Heart right ventricle (tissue), 16 donors: ENCODE measurements at regions not wholly inside any gene's neighbourhood (a gene's known extent, or its start where the extent isn't known, plus 50 kb on each side); places are given as distances from the start of the nearest gene placed in this dataset.

Experiments
- ATAC-seq, 8 donors: fragments of 200-7000 bp; cut with Tn5 transposase; one replicate each; pipeline ENCODE4 v1.9.1; 2020; ENCODE audit warnings: mild to moderate bottlenecking in 8 of 8, moderate library complexity in 8 of 8, moderate number of reproducible peaks in 1 of 8
- DNase-seq, 2 donors: peaks; one replicate each; pipeline ENCODE4 v3.0.0-alpha.2; 2020
- H3K27ac ChIP-seq, 10 donors: fragments of 200-600 bp; sonication (generic) in 2 of 10; one replicate each; pipeline versions ENCODE4 v1.5.0 to v1.8.0; 2020 to 2022; ENCODE audit warnings: mild to moderate bottlenecking in 3 of 10
- H3K27me3 ChIP-seq, 7 donors: fragments of 200-600 bp; one replicate each; pipeline ENCODE4 v1.8.0; 2021 to 2022; ENCODE audit warnings: mild to moderate bottlenecking in 2 of 7
- H3K36me3 ChIP-seq, 9 donors: fragments of 200-600 bp; sonication (generic) in 1 of 9; one replicate each; pipeline versions ENCODE4 v1.5.0 to v1.8.0; 2020 to 2022; ENCODE audit warnings: mild to moderate bottlenecking in 2 of 9
- H3K4me1 ChIP-seq, 9 donors: fragments of 200-600 bp; sonication (generic) in 1 of 9; one replicate each; pipeline versions ENCODE4 v1.5.0 to v1.8.0; 2020 to 2022; ENCODE audit warnings: mild to moderate bottlenecking in 4 of 9
- H3K4me3 ChIP-seq, 10 donors: fragments of 200-600 bp; sonication (generic) in 2 of 10; one replicate each; pipeline versions ENCODE4 v1.5.0 to v1.8.0; 2020 to 2022; ENCODE audit warnings: mild to moderate bottlenecking in 7 of 10, moderate library complexity in 2 of 10
- H3K9me3 ChIP-seq, 11 donors: fragments of 200-600 bp in 10 of 11; sonication (generic) in 2 of 11; one replicate each; pipeline versions ENCODE4 v1.5.0 to v1.8.0; 2013 to 2022; ENCODE audit warnings: mild to moderate bottlenecking in 2 of 11, control low read depth in 1 of 11, moderate library complexity in 1 of 11
- WGBS, 2 donors: extraction: QIAGEN DNeasy Blood & Tissue Kit; methylation state at CpG; one replicate each; pipeline ENCODE4 v1.1.7; 2013; ENCODE audit warnings: inconsistent platforms in 1 of 2; 5-methylcytosine and 5-hydroxymethylcytosine counted together
- intact Hi-C, 10 donors: fragments of 100-400 bp; cut with DNase I; formaldehyde crosslinking; loops; one replicate each; pipeline versions ENCODE4 v1.11.1 to v1.14.2; 2022
- TF ChIP-seq, protein P1 (sequence below), 9 donors: fragments of 200-600 bp; sonication (generic) in 2 of 9; IDR thresholded peaks; one replicate each; pipeline versions ENCODE4 v1.5.0 to v1.8.0; 2021 to 2022; ENCODE audit warnings: antibody characterized with exemption in 9 of 9, mild to moderate bottlenecking in 5 of 9, moderate library complexity in 1 of 9
- donor health status: Arrhythmogenic right ventricular cardiomyopathy.
- donor health status: ischemic (EF 13 %, LVEDD 7.1; RV severe dilation, severe dysfunction).
- donor health status: healthy with polysubstance abuse.
- donor health status: DM: no; HTN: yes; CAD: no.
- donor health status: DM: no; HTN: no; CAD: no.
- donor health status: ischemic (EF 25% LVEDD 6.9; RV normal size, moderate dysfunction).
- donor health status: ischemic (EF 25% LVEDD 5.7; RV mildly dilated, moderate dysfunction).
- donor health status: healthy.
- donor health status: DM: yes; HTN: yes; CAD: no.
- donor health status: Ischemic cardiomyopathy.
- donor health status: ischemic (EF 35%, LVEDD 5.7; RV mildly dilated, moderate dysfunction).
- donor health status: nonischemic (EF 11% LVEDD 7.7; RV severe dilation, severe dysfunction).
- donor health status: DM: yes; HTN: yes; CAD: no.
- donor health status: PGD.
- donor health status: ischemic (EF 29% LVEDD 5.4; RV normal size, mild dysfunction).
- donor health status: nonischemic (EF 23%, LVEDD 6.1; RV moderate dilation, normal function).

DNA sequence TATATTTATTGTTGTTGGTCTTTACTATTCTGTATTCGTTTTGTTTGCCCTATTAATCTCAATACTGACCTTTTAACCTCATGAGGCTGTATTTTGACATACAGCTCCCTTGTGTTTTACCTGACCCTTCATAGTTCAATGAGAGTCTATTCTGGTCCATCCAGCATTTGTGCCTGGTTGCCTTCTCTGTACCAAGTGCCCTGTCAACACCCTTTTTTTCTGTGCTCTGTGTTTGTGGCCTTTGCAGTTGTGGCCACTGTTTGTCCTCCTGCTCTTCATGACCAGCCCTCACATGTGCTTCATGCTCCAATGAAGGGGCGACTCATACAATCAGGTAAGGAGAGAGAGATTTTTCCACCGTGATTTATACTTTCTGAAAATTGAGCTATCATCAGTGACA, 368.2 kb downstream of the IL20RB start:
- WGBS, 2 donors = 26 to 40% methylated on average over 3 of the region's 3 CpGs
- no peak for DNase-seq
- no peaks in the 10 kb centered on the region for H3K4me1 ChIP-seq
- no peak overlapping the region for H3K27ac ChIP-seq
- H3K4me3 ChIP-seq = no peak overlapping the region
- intact Hi-C loops = loop anchor here in 1 of 10 donors (2.0 kb wide), 1 partner anchor 55 kb away; no protein-coding TSS in a partner anchor
- peak in 1 of 8 donors; percentile 62 for ATAC-seq
- H3K36me3 ChIP-seq = no peaks in the 10 kb centered on the region
- H3K27me3 ChIP-seq = peaks cover 0 to 4% (median 0%) of the 10 kb centered on the region in 7 donors
- TF ChIP-seq, protein P1, sequence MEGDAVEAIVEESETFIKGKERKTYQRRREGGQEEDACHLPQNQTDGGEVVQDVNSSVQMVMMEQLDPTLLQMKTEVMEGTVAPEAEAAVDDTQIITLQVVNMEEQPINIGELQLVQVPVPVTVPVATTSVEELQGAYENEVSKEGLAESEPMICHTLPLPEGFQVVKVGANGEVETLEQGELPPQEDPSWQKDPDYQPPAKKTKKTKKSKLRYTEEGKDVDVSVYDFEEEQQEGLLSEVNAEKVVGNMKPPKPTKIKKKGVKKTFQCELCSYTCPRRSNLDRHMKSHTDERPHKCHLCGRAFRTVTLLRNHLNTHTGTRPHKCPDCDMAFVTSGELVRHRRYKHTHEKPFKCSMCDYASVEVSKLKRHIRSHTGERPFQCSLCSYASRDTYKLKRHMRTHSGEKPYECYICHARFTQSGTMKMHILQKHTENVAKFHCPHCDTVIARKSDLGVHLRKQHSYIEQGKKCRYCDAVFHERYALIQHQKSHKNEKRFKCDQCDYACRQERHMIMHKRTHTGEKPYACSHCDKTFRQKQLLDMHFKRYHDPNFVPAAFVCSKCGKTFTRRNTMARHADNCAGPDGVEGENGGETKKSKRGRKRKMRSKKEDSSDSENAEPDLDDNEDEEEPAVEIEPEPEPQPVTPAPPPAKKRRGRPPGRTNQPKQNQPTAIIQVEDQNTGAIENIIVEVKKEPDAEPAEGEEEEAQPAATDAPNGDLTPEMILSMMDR (IDR thresholded peaks at IDR 0.05) = no peak
- peaks cover 0 to 16% (median 0%) of the 10 kb centered on the region in 11 donors for H3K9me3 ChIP-seq

DNA sequence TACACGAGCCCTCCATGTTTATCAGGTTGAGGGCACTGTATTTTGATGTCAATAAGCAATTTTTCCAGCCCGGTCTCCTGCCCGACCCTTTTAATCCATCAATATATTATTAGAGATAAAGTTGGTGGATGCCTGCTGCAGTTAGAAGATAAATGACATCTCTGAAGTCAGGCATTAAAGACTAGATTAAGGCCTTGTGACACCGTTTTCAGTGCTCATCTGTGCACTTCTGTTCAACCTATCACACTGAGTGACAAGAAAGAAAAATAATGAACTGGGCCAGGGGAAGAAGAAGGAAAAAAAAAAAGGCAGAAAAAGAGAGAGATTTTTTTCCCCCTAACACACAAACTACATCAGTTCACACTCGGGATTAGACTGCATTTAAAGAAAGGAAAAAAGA, 371.8 kb downstream of the IL20RB start:
- ATAC-seq = no peak
- H3K27ac ChIP-seq = no peak overlapping the region

DNA sequence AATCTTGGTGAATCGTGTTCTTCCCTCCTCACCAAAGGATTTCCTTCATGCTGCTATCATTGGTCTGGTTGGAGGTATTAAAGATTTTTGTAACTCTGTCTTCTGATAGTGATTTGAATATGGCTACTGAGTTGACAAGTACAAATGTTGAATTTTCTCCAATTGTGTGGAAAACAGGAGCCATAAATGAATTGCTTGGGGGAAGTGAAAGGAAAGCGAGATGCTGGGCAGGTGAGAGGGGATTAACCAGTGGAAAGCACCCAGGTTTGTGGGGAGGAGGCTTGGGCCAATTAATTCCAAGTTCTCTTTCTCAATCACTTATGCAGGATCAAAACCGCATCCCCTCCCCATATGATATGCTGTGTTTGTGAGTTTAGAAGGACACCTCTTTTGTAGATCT, 372.5 kb downstream of the IL20RB start:
- TF ChIP-seq, protein P1 (IDR thresholded peaks at IDR 0.05) = no peak
- H3K4me1 ChIP-seq = no peaks in the 10 kb centered on the region
- no peaks in the 10 kb centered on the region for H3K36me3 ChIP-seq
- no peak overlapping the region for H3K4me3 ChIP-seq
- ATAC-seq (no peak), DNase-seq (no peak)
- H3K27me3 ChIP-seq = peaks cover 0 to 7% (median 0%) of the 10 kb centered on the region in 7 donors
- intact Hi-C loops = no loop called here
- 79 to 84% methylated on average over 3 of the region's 3 CpGs for WGBS, 2 donors
- no peaks in the 10 kb centered on the region for H3K9me3 ChIP-seq
- H3K27ac ChIP-seq = no peak overlapping the region

More for the DNA sequence above, 371.8 kb downstream of the IL20RB start:
- Histone ChIP-seq H3K4me3 (no peak overlapping the region), H3K36me3 (no peaks in the 10 kb centered on the region), H3K27me3 (peaks cover 0 to 7% (median 0%) of the 10 kb centered on the region in 7 donors), H3K9me3 (peaks cover 0 to 2% (median 0%) of the 10 kb centered on the region in 11 donors), H3K4me1 (no peaks in the 10 kb centered on the region)
- WGBS, 2 donors = 50 to 69% methylated on average over 5 of the region's 5 CpGs
- TF ChIP-seq, protein P1 (IDR thresholded peaks at IDR 0.05) = no peak
- no peak for DNase-seq
- intact Hi-C loops = no loop called here

DNA sequence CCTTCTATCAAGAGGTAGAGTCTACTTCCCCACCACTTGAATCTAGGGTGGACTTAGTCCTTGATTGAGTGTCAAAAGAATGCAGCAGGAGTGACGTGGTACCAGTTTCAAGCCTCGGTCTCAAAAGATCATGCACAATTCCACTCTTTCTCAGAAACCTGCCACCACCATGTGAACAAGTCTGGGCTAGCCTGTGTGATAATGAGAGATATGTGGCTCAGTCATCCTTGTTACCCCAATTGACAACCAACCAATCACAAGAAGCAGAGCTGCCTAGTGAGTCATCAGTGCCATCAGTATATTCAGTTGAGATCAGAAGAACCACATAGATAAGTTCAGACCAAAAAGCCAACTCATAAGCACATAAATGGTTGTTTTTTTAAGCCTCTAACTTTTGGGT, 374.5 kb downstream of the IL20RB start:
- no peaks in the 10 kb centered on the region for H3K36me3 ChIP-seq
- no peak overlapping the region for H3K27ac ChIP-seq
- no peak for DNase-seq
- ATAC-seq = no peak
- no peak overlapping the region for H3K4me3 ChIP-seq
- H3K9me3 ChIP-seq = no peaks in the 10 kb centered on the region
- H3K27me3 ChIP-seq = peaks cover 0 to 7% (median 0%) of the 10 kb centered on the region in 7 donors
- 79 to 96% methylated on average over 2 of the region's 2 CpGs for WGBS, 2 donors
- TF ChIP-seq, protein P1 (IDR thresholded peaks at IDR 0.05) = no peak
- intact Hi-C loops = no loop called here
- no peaks in the 10 kb centered on the region for H3K4me1 ChIP-seq
